Stomach (tissue), 4 donors: ENCODE measurements at regions not wholly inside any gene's neighbourhood (a gene's known extent, or its start where the extent isn't known, plus 50 kb on each side); places are given as distances from the start of the nearest gene placed in this dataset.

Source experiments
- POLR2A ChIP-seq, 4 donors: fragments of 450-650 bp; IDR thresholded peaks; one replicate each; pipeline ENCODE4 v1.6.1; 2016; ENCODE audit warnings: antibody characterized with exemption in 4 of 4, control low read depth in 2 of 4, mild to moderate bottlenecking in 1 of 4, moderate library complexity in 1 of 4
- POLR2AphosphoS5 ChIP-seq, 3 donors: sonication (generic); formaldehyde crosslinking; IDR thresholded peaks; one replicate each; pipeline ENCODE4 v1.6.1; 2016; ENCODE audit warnings: antibody characterized with exemption in 3 of 3

GRCh38 chr14:87443787-87444186, 549.2 kb downstream of the GALC start:
- TF ChIP-seq POLR2A (IDR thresholded peaks at IDR 0.05) (no peak), POLR2AphosphoS5 (IDR thresholded peaks at IDR 0.05) (no peak)
